Vagina (tissue), 2 donors: ENCODE measurements at regions not wholly inside any gene's neighbourhood (a gene's known extent, or its start where the extent isn't known, plus 50 kb on each side); places are given as distances from the start of the nearest gene placed in this dataset.

ENCODE experiments used
- DNase-seq, 2 donors: peaks; one replicate each; pipeline ENCODE4 v3.0.0-alpha.2; 2017; ENCODE audit errors: extremely low spot score in 2 of 2
- H3K27ac ChIP-seq: fragments of 200-600 bp; sonication (generic); one replicate; pipeline ENCODE4 v1.5.1; 2019
- H3K27me3 ChIP-seq: fragments of 200-600 bp; sonication (generic); one replicate; pipeline ENCODE4 v1.5.1; 2019
- H3K36me3 ChIP-seq, 2 donors: fragments of 200-600 bp; sonication (generic); one replicate each; pipeline ENCODE4 v1.5.1; 2017 to 2019
- H3K4me1 ChIP-seq: fragments of 200-600 bp; sonication (generic); one replicate; pipeline ENCODE4 v1.5.1; 2019
- H3K4me3 ChIP-seq, 2 donors: fragments of 200-600 bp; sonication (generic); 1 replicate in 1 of 2; 2 replicates in 1 of 2; pipeline ENCODE4 v1.5.1; 2016 to 2019
- H3K9me3 ChIP-seq: fragments of 200-600 bp; sonication (generic); one replicate; pipeline ENCODE4 v1.5.1; 2019
- CTCF ChIP-seq, 3 experiments: fragments of 450-650 bp in 2 of 3; fragments of 200-600 bp in 1 of 3; sonication (generic) in 1 of 3; IDR thresholded peaks; one replicate each; pipeline ENCODE4 v1.5.1; 2017 to 2019; ENCODE audit warnings: antibody characterized with exemption in 3 of 3, mild to moderate bottlenecking in 2 of 3, moderate library complexity in 2 of 3
- POLR2A ChIP-seq, 2 donors: fragments of 450-650 bp; IDR thresholded peaks; one replicate each; pipeline ENCODE4 v1.6.1; 2017; ENCODE audit warnings: antibody characterized with exemption in 2 of 2, mild to moderate bottlenecking in 2 of 2, moderate library complexity in 2 of 2
- POLR2AphosphoS5 ChIP-seq, 2 donors: sonication (generic); formaldehyde crosslinking; IDR thresholded peaks; one replicate each; pipeline ENCODE4 v1.9.0; 2017; ENCODE audit warnings: antibody characterized with exemption in 2 of 2, mild to moderate bottlenecking in 2 of 2, low read depth in 1 of 2; ENCODE audit not compliant: insufficient read depth in 1 of 2
- intact Hi-C: fragments of 100-400 bp; cut with DNase I; formaldehyde crosslinking; loops from one replicate; pipeline ENCODE4 v1.15.1; 2023

- intact Hi-C loops, result no loop called here
- TF ChIP-seq POLR2A (IDR thresholded peaks at IDR 0.05), result no peak
- TF ChIP-seq CTCF (IDR thresholded peaks at IDR 0.05), result no peak
- TF ChIP-seq POLR2AphosphoS5 (IDR thresholded peaks at IDR 0.05; ENCODE audit: insufficient read depth in 1 of 2, low read depth in 1 of 2), result no peak
- no peaks in the 10 kb centered on the region for H3K36me3 ChIP-seq
- DNase-seq, result no peak
- H3K27ac ChIP-seq, result no peak overlapping the region
- H3K27me3 ChIP-seq, result no peaks in the 10 kb centered on the region
- no peak overlapping the region for H3K4me3 ChIP-seq
- no peaks in the 10 kb centered on the region for H3K4me1 ChIP-seq
- H3K9me3 ChIP-seq, result no peaks in the 10 kb centered on the region
These were observed 207.0 kb upstream of the AGAP1 start for GRCh38 chr2:235286622-235287374.

- Histone ChIP-seq H3K4me1 (no peaks in the 10 kb centered on the region), H3K27ac (no peak overlapping the region), H3K27me3 (no peaks in the 10 kb centered on the region), H3K36me3 (no peaks in the 10 kb centered on the region), H3K9me3 (no peaks in the 10 kb centered on the region), H3K4me3 (no peak overlapping the region)
- no peak for TF ChIP-seq CTCF (IDR thresholded peaks at IDR 0.05)
- no peak for TF ChIP-seq POLR2A (IDR thresholded peaks at IDR 0.05)
- TF ChIP-seq POLR2AphosphoS5 (IDR thresholded peaks at IDR 0.05; ENCODE audit: insufficient read depth in 1 of 2, low read depth in 1 of 2), result no peak
- intact Hi-C loops, result no loop called here
- no peak for DNase-seq
These were observed 206.5 kb upstream of the AGAP1 start for GRCh38 chr2:235287375-235287733.

- no peaks in the 10 kb centered on the region for H3K4me1 ChIP-seq
- H3K9me3 ChIP-seq, result no peaks in the 10 kb centered on the region
- DNase-seq, result no peak
- no peak for TF ChIP-seq POLR2AphosphoS5 (IDR thresholded peaks at IDR 0.05; ENCODE audit: insufficient read depth in 1 of 2, low read depth in 1 of 2)
- TF ChIP-seq CTCF (IDR thresholded peaks at IDR 0.05), result no peak
- TF ChIP-seq POLR2A (IDR thresholded peaks at IDR 0.05), result no peak
- no peak overlapping the region for H3K4me3 ChIP-seq
- H3K27ac ChIP-seq, result no peak overlapping the region
- no peaks in the 10 kb centered on the region for H3K36me3 ChIP-seq
- intact Hi-C loops, result no loop called here
- H3K27me3 ChIP-seq, result no peaks in the 10 kb centered on the region
These were observed 202.4 kb upstream of the AGAP1 start for GRCh38 chr2:235291461-235291860.

- H3K4me3 ChIP-seq, result no peak overlapping the region
These were observed 200.8 kb upstream of the AGAP1 start for GRCh38 chr2:235293061-235293460.

More at GRCh38 chr2:235293061-235293460, 200.8 kb upstream of the AGAP1 start:
- TF ChIP-seq CTCF (IDR thresholded peaks at IDR 0.05), result no peak
- TF ChIP-seq POLR2A (IDR thresholded peaks at IDR 0.05), result no peak
- TF ChIP-seq POLR2AphosphoS5 (IDR thresholded peaks at IDR 0.05; ENCODE audit: insufficient read depth in 1 of 2, low read depth in 1 of 2), result no peak
- Histone ChIP-seq H3K4me1 (no peaks in the 10 kb centered on the region), H3K36me3 (no peaks in the 10 kb centered on the region), H3K27ac (no peak overlapping the region), H3K9me3 (no peaks in the 10 kb centered on the region), H3K27me3 (no peaks in the 10 kb centered on the region)
- DNase-seq, result no peak
- intact Hi-C loops, result no loop called here
